DMS153 treated with DMSO at 0.1 percent for 48 hours (cell line): ENCODE measurements at regions not wholly inside any gene's neighbourhood (a gene's known extent, or its start where the extent isn't known, plus 50 kb on each side); places are given as distances from the start of the nearest gene placed in this dataset.
"Not testable (repeated sequence)": the region's sequence is repeated elsewhere in the genome, so short reads cannot be mapped to it uniquely, and the experiment has no call there.

ENCODE experiments used
- DNase-seq: peaks from one replicate; lab custom pipeline; 2025; ENCODE audit not compliant: unreplicated experiment; lab: John Stamatoyannopoulos, UW

DNA sequence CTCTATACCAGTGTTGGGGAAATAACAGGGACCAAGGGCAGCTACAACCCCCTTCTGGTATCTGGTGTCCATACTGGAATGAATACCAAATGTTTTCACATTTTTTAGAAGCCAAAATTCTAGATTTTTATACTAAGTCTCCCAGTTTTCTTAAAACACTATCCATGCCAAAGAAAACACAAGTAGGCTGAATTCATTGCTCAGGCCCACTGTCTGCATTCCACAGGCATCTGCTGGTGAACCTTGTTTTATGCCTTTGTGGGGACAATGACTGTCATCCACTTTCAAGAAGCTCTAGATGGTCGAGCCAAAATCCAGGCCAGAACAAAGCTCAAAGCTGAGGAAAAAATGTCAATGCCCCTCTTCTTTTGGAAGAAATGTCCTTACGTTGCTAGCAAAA lies 213.4 kb upstream of the RASGEF1B start:
- DNase-seq = no peak

- DNase-seq = peak; percentile 34
Measured at GRCh38 chr4:81684352-81684751, 212.6 kb upstream of the RASGEF1B start.

DNA sequence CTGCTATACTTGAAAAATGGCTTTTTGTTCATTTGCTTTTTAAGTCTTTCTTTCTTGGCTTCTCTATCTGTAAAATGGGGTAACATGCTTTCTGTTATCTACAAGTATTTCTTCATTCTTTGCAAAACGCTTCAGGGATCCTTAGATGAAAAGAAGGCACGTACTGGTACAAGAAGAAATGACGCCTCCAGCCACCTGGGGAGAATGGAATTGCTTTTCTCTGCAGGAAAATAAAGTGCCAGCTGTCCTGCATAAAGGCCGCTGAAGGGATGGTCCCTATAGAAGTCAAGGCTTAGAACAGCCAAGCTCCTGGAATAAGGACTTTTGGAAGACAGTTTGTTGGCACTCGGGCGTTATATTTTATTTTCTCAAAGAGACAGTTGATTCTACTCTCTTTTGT lies 210.8 kb upstream of the RASGEF1B start:
- no peak for DNase-seq

DNA sequence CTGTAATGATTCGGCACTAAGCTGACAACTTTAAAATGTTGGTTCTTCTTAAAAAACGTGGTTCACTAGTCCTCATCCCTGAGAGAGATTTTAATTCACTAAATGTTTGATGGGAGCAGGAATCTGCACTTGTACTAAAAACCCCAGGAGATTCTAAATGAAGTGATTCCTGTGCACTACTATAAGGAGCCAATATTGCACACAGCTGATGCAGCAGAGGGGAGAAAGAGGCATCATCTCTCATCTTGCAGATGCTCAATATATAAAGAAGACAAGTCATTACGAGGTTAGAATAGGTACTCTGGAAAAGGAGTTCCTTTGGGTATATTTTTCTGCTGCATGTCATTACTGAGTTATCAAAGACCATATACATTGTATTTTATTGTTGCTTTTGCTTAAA lies 207.6 kb upstream of the RASGEF1B start:
- DNase-seq = no peak

DNA sequence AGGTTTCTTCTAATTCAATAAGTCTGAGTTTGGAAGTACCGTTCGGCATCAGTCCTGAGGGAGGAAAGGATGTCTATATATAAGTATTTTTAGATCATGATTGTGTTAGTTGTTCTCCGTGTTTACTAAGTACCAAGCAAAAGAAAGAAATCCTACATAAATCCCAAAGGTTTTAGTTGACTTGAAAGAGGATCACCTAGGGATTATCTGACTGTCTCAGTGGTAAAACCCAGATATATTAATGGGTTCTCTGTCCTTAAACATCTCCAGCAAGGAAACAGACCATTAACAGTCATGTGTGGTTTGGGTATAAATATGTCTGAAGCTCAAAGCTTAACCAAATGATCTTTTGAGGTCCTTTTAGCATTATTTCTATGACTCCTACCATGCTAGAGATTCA lies 207.1 kb upstream of the RASGEF1B start:
- DNase-seq = no peak

- no peak for DNase-seq
Measured at GRCh38 chr4:81676537-81676936, 204.8 kb upstream of the RASGEF1B start.

DNA sequence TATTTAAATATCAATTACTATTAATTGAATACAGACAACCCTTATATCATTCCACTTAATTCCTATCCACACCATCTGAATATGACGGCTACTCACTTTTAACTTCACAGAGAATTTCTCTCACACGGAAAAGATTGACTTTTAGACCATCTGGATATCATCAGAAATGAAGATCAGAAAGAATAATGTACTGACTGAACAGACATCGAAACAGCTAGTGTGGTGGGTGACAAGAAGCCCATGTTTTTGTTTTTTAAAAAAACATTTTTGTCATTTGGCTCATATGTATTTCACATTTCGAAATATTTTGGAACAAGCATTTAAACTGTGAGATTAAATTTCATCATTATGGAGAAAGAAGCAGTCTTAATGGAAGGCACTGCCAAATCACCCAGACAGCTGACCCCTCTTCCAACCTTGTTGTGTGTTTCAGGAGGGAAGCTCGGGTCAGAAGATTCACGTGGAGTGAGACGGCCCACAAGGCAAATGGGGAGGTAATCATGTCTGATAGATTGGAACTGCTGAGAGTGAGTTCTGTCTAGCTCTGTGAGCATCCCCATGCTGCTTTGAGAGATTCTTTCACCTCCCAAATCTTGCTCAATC lies 204.2 kb upstream of the RASGEF1B start:
- DNase-seq = no peak

DNA sequence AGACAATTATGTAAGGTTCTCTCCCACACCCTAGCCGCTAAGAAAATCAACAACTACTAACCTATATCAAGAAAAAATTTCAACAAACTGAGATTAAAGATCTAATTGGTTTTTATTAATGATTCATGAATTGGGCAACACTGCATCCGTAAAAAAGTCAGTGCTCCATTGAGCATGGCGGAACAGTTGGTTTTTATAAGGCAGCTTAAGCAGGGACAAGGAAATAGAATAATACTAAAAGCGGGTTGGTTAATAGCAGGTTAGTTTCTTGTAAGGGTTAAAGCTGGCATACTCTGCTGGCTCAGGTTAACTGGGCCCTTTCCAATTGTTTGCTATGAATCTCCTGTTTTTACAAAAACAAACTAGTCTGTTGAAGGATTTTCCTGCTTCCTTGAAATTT lies 202.3 kb upstream of the RASGEF1B start:
- no peak for DNase-seq

DNA sequence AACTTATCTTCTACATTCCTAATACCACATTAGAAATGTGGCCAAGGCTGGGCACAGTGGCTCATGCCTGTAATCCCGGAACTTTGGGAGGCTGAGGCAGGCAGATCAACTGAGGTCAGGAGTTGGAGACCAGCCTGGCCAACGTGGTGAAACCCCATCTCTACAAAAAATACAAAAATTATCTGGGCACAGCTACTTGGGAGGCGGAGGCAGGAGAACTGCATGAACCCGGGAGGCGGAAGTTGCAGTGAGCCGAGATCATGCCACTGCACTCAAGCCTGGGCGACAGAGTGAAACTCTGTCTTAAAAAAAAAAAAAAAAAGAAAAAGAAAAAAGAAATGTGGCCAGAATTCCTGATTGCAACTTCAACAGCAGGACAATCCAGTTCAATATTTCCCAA lies 196.6 kb upstream of the RASGEF1B start:
- DNase-seq = not testable (repeated sequence)

DNA sequence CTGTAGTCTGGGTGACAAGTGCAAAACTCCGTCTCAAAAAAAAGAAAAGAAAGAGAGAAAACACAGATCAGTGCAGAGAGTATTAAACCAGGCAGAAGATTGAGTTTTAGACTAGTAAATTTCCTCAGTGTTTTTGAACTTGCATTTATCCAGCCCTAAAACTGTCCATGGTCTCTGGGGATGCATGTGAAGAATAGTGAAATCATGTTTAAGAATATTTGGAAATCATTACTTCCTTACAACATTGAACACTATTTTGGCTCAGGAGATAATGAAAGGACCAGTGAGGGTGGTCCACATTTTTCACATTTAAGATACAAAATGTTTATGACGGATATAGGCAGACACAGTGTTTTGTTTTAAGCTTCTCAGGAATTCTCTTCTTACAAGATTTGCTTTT lies 195.8 kb upstream of the RASGEF1B start:
- DNase-seq = no peak

DNA sequence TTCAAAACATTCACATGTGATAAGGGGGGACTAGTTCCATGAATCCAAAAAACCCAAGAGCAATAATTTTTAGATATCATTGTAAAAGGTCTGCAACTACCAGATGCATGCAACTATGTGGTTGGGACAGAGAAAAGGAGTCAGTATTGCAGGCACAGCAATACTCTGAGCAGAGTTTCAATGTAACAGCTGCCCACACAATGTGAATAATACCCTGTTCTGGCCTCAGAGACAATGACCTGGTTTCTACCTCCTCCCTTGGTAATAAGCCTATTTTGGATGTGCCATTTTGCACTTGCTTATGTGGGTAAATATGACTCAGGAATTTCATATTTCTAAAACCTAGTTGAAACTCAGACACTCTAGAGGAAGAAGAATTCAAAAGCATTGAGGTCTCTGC lies 194.8 kb upstream of the RASGEF1B start:
- DNase-seq = no peak

- DNase-seq = no peak
Measured at GRCh38 chr4:81665649-81666048, 193.9 kb upstream of the RASGEF1B start.

- DNase-seq = no peak
Measured at GRCh38 chr4:81665045-81665444, 193.3 kb upstream of the RASGEF1B start.

DNA sequence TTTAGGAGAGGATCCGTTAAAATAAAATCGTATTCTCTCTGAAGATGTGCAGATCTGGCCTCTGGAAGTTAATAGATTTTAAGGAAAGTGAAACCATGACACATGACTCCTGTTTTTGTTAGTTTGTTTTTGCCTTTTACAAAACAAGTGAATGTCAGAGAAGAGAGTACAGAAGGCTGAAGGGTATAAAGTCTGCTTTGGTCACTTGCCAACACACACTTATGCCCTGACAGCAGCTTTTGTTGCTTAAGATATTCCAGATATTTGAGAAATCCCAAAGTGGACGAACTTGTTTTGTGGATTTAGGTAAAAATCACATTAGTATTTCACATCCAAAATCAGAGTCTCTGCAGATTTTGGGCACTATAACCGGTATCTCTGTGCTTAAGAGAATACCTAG lies 192.4 kb upstream of the RASGEF1B start:
- DNase-seq = no peak

GRCh38 chr4:81663368-81663767 lies 191.7 kb upstream of the RASGEF1B start:
- DNase-seq = no peak

DNA sequence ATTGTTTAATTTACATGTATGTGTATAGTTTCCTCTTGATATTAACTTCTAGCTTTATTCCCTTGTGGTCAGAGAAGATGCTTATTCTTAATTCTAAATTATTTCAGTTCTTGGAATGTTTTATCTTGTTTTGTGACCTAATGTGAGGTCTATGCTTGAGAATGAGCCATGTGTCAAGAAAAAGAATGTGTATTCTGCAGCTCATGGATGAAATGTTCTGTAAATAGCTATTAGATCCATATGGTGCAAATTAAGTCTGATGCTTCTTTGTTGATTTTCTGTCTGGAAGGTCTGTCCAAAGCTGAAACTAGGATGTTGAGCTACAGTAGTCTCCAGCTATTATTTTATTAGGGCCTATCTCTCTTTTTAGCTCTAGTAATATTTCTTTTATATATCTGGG lies 187.3 kb upstream of the RASGEF1B start:
- DNase-seq = no peak

DNA sequence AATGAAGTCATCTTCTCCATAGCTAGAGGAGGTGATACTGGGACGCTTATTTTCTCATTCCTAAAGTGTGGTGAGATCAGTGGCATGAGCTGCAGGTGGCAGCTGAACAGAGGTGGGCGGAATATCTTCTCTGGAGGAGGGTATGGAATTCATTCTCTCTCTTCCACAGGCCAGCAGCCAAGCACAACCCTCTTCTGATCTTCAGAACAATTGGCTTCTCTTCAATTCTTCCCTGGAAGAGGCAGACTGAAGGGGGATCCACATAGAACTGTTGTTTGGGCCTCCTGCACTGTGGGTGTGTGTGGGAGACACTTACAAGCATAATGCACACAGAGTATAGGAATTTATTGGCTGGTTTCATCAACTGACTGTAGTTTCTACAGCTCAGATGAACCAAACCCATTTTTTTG lies 180.4 kb upstream of the RASGEF1B start:
- DNase-seq = no peak

GRCh38 chr4:81651243-81651899 lies 179.7 kb upstream of the RASGEF1B start:
- DNase-seq = no peak

DNA sequence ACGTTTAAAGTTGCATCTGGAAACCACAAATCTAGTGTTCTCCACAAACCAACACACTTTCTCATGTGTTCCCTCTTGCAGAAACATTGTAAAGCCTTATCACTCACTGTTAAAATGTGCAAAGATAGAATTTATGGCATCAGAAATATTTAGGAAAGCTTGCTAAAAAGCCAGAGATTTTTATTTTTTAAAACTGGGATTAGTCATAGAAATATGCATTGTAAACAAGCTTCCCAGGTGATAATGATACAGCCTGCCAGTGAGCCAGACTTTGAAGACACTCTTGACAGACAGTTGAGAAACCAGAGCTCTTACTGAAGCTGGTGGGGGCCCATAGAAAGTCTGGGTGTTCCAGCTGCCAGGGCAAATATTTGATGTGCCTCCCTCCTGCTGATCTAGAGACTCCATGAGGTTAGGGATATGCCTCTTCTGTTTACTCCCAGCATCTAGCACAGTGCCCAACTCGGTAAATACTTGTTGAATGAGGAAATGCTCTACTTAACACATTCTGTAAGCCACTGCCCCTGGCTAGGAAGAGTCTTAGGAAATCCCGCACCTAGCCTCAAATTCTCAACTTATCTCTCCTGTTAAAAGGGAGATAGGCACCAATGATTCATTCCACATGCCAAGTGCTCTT lies 179.0 kb upstream of the RASGEF1B start:
- DNase-seq = peak; percentile 62

DNA sequence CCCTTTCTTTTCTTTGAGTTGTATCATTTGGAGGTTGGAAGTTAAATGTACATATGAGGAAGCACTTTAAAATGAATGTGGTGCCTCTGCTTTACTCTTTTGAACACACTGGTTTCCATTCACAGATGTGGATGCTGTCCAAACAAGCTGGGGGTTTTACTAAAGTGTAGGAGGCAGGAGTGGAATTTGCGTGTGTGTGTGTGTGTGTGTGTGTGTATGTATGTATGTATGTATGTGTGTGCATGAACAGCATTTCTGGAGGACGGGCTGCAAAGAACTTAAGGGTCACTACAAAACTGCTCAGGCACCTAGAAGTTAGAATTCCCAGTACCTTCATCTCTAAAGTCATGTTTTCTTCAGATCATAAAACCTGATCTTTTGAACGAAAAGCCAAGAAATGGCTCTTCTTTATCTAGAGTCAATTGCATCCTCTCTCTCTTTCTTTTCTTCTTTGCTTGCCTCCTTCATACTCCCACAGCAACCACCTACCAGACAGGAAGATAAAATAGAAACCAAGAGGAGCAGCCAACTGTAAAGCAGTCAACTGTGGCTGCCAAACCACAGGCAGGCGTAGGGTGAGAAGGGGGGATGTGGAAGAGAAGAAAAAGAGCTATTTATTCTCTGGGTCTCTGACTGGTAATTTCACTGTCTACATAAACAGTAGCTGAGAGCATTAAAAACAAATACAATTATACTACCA lies 177.0 kb upstream of the RASGEF1B start:
- DNase-seq = no peak

- no peak for DNase-seq
Measured at GRCh38 chr4:81647388-81647787, 175.7 kb upstream of the RASGEF1B start.

DNA sequence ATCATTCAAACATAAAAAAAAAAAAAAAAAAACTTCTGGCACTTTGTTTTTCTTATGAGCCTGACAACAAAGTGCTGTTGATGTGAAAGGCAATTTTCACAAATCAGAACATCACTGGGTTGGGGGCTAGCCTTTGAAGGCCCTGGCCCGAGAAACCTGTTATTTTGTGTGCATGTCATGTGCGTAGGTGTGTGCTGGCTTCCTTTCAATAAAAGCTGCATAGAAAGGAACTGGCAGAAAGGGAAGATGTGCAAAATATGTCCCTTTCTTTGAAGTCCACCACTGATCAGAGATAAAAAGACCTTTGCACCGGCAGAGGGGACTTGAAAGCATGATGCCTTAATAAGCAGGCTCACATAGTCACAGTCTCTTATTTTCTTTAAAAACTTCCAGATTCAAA lies 170.8 kb upstream of the RASGEF1B start:
- DNase-seq = no peak
